ENCODE measurements at regions not wholly inside any gene's neighbourhood (a gene's known extent, or its start where the extent isn't known, plus 50 kb on each side); places are given as distances from the start of the nearest gene placed in this dataset.
"Not testable (repeated sequence)": the region's sequence is repeated elsewhere in the genome, so short reads cannot be mapped to it uniquely, and the experiment has no call there.

GRCh38 chr4:78662658-78663057 lies 111.1 kb downstream of the ANXA3 start:
- intact Hi-C loops (cut with DNase I) = no loop called here
- DNase-seq = no peak
- Histone ChIP-seq H3K36me3 (ENCODE audit: control insufficient read depth in 2 of 3, insufficient read depth in 3 of 3, low read length in 3 of 3) (no peaks in the 10 kb centered on the region), H3K9me3 (ENCODE audit: control insufficient read depth in 2 of 3, insufficient read depth in 1 of 3, low read length in 3 of 3) (no peaks in the 10 kb centered on the region), H3K4me1 (ENCODE audit: control insufficient read depth in 2 of 3, insufficient read depth in 2 of 3, low read depth in 1 of 3, low read length in 3 of 3) (peaks cover 0 to 4% (median 3%) of the 10 kb centered on the region in 3 donors), H3K9ac (ENCODE audit: low read length in 3 of 3) (no peak overlapping the region), H3K4me3 (ENCODE audit: low read length in 3 of 3) (no peak overlapping the region), H3K27ac (ENCODE audit: low read depth in 2 of 2, low read length in 2 of 2) (no peak overlapping the region), H3K27me3 (ENCODE audit: control insufficient read depth, insufficient read depth, low read length) (no peaks in the 10 kb centered on the region)
- TF ChIP-seq, protein P1, sequence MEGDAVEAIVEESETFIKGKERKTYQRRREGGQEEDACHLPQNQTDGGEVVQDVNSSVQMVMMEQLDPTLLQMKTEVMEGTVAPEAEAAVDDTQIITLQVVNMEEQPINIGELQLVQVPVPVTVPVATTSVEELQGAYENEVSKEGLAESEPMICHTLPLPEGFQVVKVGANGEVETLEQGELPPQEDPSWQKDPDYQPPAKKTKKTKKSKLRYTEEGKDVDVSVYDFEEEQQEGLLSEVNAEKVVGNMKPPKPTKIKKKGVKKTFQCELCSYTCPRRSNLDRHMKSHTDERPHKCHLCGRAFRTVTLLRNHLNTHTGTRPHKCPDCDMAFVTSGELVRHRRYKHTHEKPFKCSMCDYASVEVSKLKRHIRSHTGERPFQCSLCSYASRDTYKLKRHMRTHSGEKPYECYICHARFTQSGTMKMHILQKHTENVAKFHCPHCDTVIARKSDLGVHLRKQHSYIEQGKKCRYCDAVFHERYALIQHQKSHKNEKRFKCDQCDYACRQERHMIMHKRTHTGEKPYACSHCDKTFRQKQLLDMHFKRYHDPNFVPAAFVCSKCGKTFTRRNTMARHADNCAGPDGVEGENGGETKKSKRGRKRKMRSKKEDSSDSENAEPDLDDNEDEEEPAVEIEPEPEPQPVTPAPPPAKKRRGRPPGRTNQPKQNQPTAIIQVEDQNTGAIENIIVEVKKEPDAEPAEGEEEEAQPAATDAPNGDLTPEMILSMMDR (IDR thresholded peaks at IDR 0.05; ENCODE audit: borderline replicate concordance, extremely low read depth, insufficient read depth) = no peak
- no peak for FAIRE-seq

DNA sequence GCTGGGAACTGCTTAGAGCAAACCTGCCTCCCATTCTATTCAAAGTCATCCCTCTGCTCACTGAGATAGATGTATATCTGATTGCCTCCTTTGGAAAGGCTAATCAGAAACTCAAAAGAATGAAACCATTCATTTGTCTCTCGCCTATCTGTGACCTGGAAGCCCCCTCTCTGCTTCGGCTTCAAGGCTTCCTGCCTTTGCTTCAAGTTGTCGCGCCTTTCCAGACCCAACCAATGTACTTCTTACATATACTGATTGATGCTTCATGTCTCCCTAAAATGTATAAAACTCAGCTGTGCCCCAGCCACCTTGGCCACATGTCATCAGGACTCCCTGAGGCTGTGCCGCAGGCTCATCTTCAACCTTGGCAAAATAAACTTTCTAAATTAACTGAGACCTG lies 111.9 kb upstream of the BMP2K start:
- H3K36me3 ChIP-seq (ENCODE audit: control insufficient read depth in 2 of 3, insufficient read depth in 3 of 3, low read length in 3 of 3); FAIRE-seq; H3K4me3 ChIP-seq (ENCODE audit: low read length in 3 of 3); intact Hi-C loops (cut with DNase I); DNase-seq; H3K9ac ChIP-seq (ENCODE audit: low read length in 3 of 3); H3K27me3 ChIP-seq (ENCODE audit: control insufficient read depth, insufficient read depth, low read length); H3K9me3 ChIP-seq (ENCODE audit: control insufficient read depth in 2 of 3, insufficient read depth in 1 of 3, low read length in 3 of 3); H3K27ac ChIP-seq (ENCODE audit: low read depth in 2 of 2, low read length in 2 of 2); H3K4me1 ChIP-seq (ENCODE audit: control insufficient read depth in 2 of 3, insufficient read depth in 2 of 3, low read depth in 1 of 3, low read length in 3 of 3): not testable (repeated sequence)

DNA sequence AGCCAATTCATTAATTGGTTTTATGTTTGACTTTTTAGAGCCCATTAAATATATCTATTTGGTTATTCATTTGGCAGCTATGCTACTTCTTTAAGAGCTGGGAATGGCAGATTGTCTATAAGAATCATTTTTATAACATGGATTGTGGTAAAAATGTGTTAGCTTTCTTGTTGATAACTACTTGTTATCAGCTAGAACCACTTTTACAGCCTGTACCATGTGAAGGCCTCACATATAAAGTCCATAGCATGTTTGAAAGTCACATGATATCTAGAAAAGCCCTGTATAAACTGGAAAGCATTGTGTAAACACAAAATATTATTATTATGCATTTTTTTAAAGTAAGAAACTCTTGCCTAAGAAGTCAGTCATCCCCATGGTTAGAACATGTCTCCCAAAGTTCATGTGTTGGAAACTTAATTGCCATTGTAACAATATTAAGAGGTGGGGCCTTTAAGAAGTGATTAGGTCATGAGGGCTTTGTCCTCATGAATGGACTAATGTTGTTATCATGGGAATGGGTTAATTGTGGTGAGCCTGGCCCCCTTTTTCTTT lies 110.9 kb upstream of the BMP2K start:
- Histone ChIP-seq H3K9ac (ENCODE audit: low read length in 3 of 3) (no peak overlapping the region), H3K27ac (ENCODE audit: low read depth in 2 of 2, low read length in 2 of 2) (no peak overlapping the region), H3K36me3 (ENCODE audit: control insufficient read depth in 2 of 3, insufficient read depth in 3 of 3, low read length in 3 of 3) (no peaks in the 10 kb centered on the region), H3K4me3 (ENCODE audit: low read length in 3 of 3) (no peak overlapping the region), H3K4me1 (ENCODE audit: control insufficient read depth in 2 of 3, insufficient read depth in 2 of 3, low read depth in 1 of 3, low read length in 3 of 3) (peaks cover 0 to 4% (median 3%) of the 10 kb centered on the region in 3 donors), H3K27me3 (ENCODE audit: control insufficient read depth, insufficient read depth, low read length) (no peaks in the 10 kb centered on the region), H3K9me3 (ENCODE audit: control insufficient read depth in 2 of 3, insufficient read depth in 1 of 3, low read length in 3 of 3) (no peaks in the 10 kb centered on the region)
- TF ChIP-seq, protein P1 (IDR thresholded peaks at IDR 0.05; ENCODE audit: borderline replicate concordance, extremely low read depth, insufficient read depth) = no peak
- DNase-seq (no peak), FAIRE-seq (no peak)
- intact Hi-C loops (cut with DNase I) = no loop called here

DNA sequence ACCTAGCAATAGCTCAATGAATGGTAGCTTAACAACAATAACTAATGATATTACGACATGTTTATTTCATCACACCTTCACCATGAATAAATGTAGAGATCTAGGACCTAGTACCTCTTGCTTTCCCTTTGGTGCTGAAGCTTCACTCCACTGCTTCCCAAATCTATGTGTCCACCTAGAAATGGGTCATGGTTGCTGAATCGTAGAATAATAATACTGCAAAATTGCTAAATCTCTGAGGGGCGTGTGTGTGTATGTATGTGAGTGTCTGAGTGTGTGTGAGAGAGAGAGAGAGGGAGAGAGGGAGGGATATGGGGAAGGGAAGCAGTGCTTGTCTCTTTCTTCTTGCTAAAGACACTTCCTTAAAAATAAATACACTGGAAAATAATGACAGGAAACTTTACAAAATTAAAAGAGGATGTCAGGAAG lies 109.3 kb upstream of the BMP2K start:
- intact Hi-C loops (cut with DNase I) = no loop called here
- TF ChIP-seq, protein P1 (IDR thresholded peaks at IDR 0.05; ENCODE audit: borderline replicate concordance, extremely low read depth, insufficient read depth) = no peak
- H3K27ac ChIP-seq (ENCODE audit: low read depth in 2 of 2, low read length in 2 of 2) = no peak overlapping the region
- FAIRE-seq = no peak
- no peak for DNase-seq
- no peak overlapping the region for H3K9ac ChIP-seq (ENCODE audit: low read length in 3 of 3)
- H3K36me3 ChIP-seq (ENCODE audit: control insufficient read depth in 2 of 3, insufficient read depth in 3 of 3, low read length in 3 of 3) = no peaks in the 10 kb centered on the region
- H3K4me1 ChIP-seq (ENCODE audit: control insufficient read depth in 2 of 3, insufficient read depth in 2 of 3, low read depth in 1 of 3, low read length in 3 of 3) = peaks cover 0 to 4% (median 3%) of the 10 kb centered on the region in 3 donors
- no peaks in the 10 kb centered on the region for H3K9me3 ChIP-seq (ENCODE audit: control insufficient read depth in 2 of 3, insufficient read depth in 1 of 3, low read length in 3 of 3)
- no peaks in the 10 kb centered on the region for H3K27me3 ChIP-seq (ENCODE audit: control insufficient read depth, insufficient read depth, low read length)
- H3K4me3 ChIP-seq (ENCODE audit: low read length in 3 of 3) = no peak overlapping the region
